ENCODE measurements at regions not wholly inside any gene's neighbourhood (a gene's known extent, or its start where the extent isn't known, plus 50 kb on each side); places are given as distances from the start of the nearest gene placed in this dataset.

- POLR2A ChIA-PET = no interaction called here
- peaks cover 10% of the 10 kb centered on the region; the same call in 1 of the 2 replicates for H3K9me3 ChIP-seq (ENCODE audit: control insufficient read depth, insufficient read depth, low read length)
- no peak for TF ChIP-seq CTCF (IDR thresholded peaks at IDR 0.05; ENCODE audit: low read depth, low read length)
- no peak for DNase-seq (ENCODE audit: low read depth, low spot score)
- H3K4me3 ChIP-seq (ENCODE audit: low read depth, low read length) = no peak overlapping the region
- no peak overlapping the region for H3K27ac ChIP-seq (ENCODE audit: low read depth, low read length)
- no peaks in the 10 kb centered on the region for H3K27me3 ChIP-seq (ENCODE audit: control insufficient read depth, insufficient read depth, low read length)
- CTCF ChIA-PET = no interaction called here
Observed at GRCh38 chr6:51265426-51265825, 446.8 kb downstream of the TFAP2B start.

GRCh38 chr6:51266604-51267003, 447.9 kb downstream of the TFAP2B start:
- Histone ChIP-seq H3K9me3 (ENCODE audit: control insufficient read depth, insufficient read depth, low read length) (peaks cover 10% of the 10 kb centered on the region; the same call in 1 of the 2 replicates), H3K27me3 (ENCODE audit: control insufficient read depth, insufficient read depth, low read length) (no peaks in the 10 kb centered on the region), H3K4me3 (ENCODE audit: low read depth, low read length) (no peak overlapping the region), H3K27ac (ENCODE audit: low read depth, low read length) (no peak overlapping the region)
- ChIA-PET CTCF (no interaction called here), POLR2A (no interaction called here)
- DNase-seq (ENCODE audit: low read depth, low spot score) = no peak
- no peak for TF ChIP-seq CTCF (IDR thresholded peaks at IDR 0.05; ENCODE audit: low read depth, low read length)

- no peak overlapping the region for H3K27ac ChIP-seq (ENCODE audit: low read depth, low read length)
- H3K9me3 ChIP-seq (ENCODE audit: control insufficient read depth, insufficient read depth, low read length) = peaks cover 14% of the 10 kb centered on the region; the same call in 1 of the 2 replicates
- ChIA-PET POLR2A (no interaction called here), CTCF (no interaction called here)
- no peak overlapping the region for H3K4me3 ChIP-seq (ENCODE audit: low read depth, low read length)
- H3K27me3 ChIP-seq (ENCODE audit: control insufficient read depth, insufficient read depth, low read length) = no peaks in the 10 kb centered on the region
- no peak for TF ChIP-seq CTCF (IDR thresholded peaks at IDR 0.05; ENCODE audit: low read depth, low read length)
- DNase-seq (ENCODE audit: low read depth, low spot score) = no peak
Observed at GRCh38 chr6:51268666-51269065, 450.0 kb downstream of the TFAP2B start.

- H3K27me3 ChIP-seq (ENCODE audit: control insufficient read depth, insufficient read depth, low read length) = no peaks in the 10 kb centered on the region
- H3K4me3 ChIP-seq (ENCODE audit: low read depth, low read length) = no peak overlapping the region
- DNase-seq (ENCODE audit: low read depth, low spot score) = no peak
- ChIA-PET CTCF (no interaction called here), POLR2A (no interaction called here)
- peaks cover 20% of the 10 kb centered on the region; the same call in 1 of the 2 replicates for H3K9me3 ChIP-seq (ENCODE audit: control insufficient read depth, insufficient read depth, low read length)
- H3K27ac ChIP-seq (ENCODE audit: low read depth, low read length) = no peak overlapping the region
- no peak for TF ChIP-seq CTCF (IDR thresholded peaks at IDR 0.05; ENCODE audit: low read depth, low read length)
Observed at GRCh38 chr6:51269876-51270275, 451.2 kb downstream of the TFAP2B start.

- peaks cover 14% of the 10 kb centered on the region; the same call in 1 of the 2 replicates for H3K9me3 ChIP-seq (ENCODE audit: control insufficient read depth, insufficient read depth, low read length)
- DNase-seq (ENCODE audit: low read depth, low spot score) = no peak
- POLR2A ChIA-PET = no interaction called here
Observed at GRCh38 chr6:51271615-51272014, 452.9 kb downstream of the TFAP2B start.

More at GRCh38 chr6:51271615-51272014, 452.9 kb downstream of the TFAP2B start:
- CTCF ChIA-PET = no interaction called here
- TF ChIP-seq CTCF (IDR thresholded peaks at IDR 0.05; ENCODE audit: low read depth, low read length) = no peak
- Histone ChIP-seq H3K27ac (ENCODE audit: low read depth, low read length) (no peak overlapping the region), H3K27me3 (ENCODE audit: control insufficient read depth, insufficient read depth, low read length) (no peaks in the 10 kb centered on the region), H3K4me3 (ENCODE audit: low read depth, low read length) (no peak overlapping the region)

Measured in AG04450 (cell line).